ENCODE measurements at regions not wholly inside any gene's neighbourhood (a gene's known extent, or its start where the extent isn't known, plus 50 kb on each side); places are given as distances from the start of the nearest gene placed in this dataset.

DNA sequence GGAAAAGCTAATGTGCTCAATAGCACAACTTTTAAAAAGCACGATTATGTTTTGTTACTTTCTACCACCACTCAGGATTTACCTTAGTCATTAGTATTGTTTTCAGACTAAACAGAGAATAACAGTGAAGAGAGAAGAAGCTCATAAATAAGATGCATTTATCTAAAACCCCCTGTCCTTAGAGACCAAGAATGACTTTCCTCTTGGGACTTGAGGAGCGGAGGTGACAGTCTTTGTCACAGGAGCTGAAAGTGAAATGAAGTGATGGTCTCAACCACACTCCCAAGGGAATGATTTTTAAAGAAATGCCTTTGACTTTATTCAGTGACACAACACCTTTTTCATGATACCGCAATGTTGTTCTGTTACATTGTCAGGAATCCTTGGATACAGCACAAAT is 190.6 kb upstream of the NBEA start:
- no peaks in the 10 kb centered on the region for H3K4me1 ChIP-seq (ENCODE audit: control insufficient read depth, insufficient read depth, low read length)
- no peak overlapping the region for H3K4me3 ChIP-seq (ENCODE audit: low read length)
- no peaks in the 10 kb centered on the region for H3K36me3 ChIP-seq (ENCODE audit: control insufficient read depth, insufficient read depth, low read length)
- H3K27me3 ChIP-seq (ENCODE audit: control insufficient read depth, insufficient read depth, low read length): no peaks in the 10 kb centered on the region
- no peak overlapping the region for H3K27ac ChIP-seq (ENCODE audit: low read depth, low read length)
- no peak overlapping the region for H3K9ac ChIP-seq (ENCODE audit: low read length)

DNA sequence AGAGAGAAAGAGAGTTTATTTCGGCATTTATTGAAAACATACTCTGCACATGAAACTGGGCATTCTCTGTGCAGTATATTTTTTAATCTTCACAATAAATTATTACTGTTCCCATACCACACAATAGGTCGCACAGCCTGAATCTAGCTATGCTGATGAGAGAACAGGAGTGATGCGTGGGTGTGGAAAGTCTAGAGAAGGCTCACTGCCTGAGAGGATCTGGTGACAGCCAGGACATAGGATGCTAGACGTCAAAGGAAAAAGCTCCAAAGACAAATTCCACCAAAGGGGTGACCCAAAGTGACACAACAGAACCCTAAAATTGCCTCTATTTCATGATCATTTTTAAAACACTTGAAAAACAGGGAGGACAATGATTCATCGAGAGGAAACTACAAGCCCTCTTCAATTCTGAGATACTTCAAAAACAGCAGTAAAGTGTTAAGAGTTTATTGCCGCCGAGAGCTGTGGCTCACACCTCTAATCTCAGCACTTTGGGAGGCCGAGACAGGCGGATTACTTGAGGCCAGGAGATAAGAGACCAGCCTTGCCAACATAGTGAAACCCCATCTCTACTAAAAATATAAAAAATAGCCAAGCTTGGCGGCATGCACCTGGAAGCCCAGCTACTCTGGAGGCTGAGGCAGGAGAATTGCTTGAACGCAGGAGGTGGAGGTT is 189.6 kb upstream of the NBEA start:
- no peaks in the 10 kb centered on the region for H3K36me3 ChIP-seq (ENCODE audit: control insufficient read depth, insufficient read depth, low read length)
- no peak overlapping the region for H3K9ac ChIP-seq (ENCODE audit: low read length)
- no peaks in the 10 kb centered on the region for H3K4me1 ChIP-seq (ENCODE audit: control insufficient read depth, insufficient read depth, low read length)
- H3K4me3 ChIP-seq (ENCODE audit: low read length): no peak overlapping the region
- no peak overlapping the region for H3K27ac ChIP-seq (ENCODE audit: low read depth, low read length)
- no peaks in the 10 kb centered on the region for H3K27me3 ChIP-seq (ENCODE audit: control insufficient read depth, insufficient read depth, low read length)

GRCh38 chr13:34756136-34756535 is 185.9 kb upstream of the NBEA start:
- Histone ChIP-seq H3K27ac (ENCODE audit: low read depth, low read length) (no peak overlapping the region), H3K4me3 (ENCODE audit: low read length) (no peak overlapping the region), H3K9ac (ENCODE audit: low read length) (no peak overlapping the region), H3K36me3 (ENCODE audit: control insufficient read depth, insufficient read depth, low read length) (no peaks in the 10 kb centered on the region), H3K4me1 (ENCODE audit: control insufficient read depth, insufficient read depth, low read length) (no peaks in the 10 kb centered on the region), H3K27me3 (ENCODE audit: control insufficient read depth, insufficient read depth, low read length) (no peaks in the 10 kb centered on the region)

DNA sequence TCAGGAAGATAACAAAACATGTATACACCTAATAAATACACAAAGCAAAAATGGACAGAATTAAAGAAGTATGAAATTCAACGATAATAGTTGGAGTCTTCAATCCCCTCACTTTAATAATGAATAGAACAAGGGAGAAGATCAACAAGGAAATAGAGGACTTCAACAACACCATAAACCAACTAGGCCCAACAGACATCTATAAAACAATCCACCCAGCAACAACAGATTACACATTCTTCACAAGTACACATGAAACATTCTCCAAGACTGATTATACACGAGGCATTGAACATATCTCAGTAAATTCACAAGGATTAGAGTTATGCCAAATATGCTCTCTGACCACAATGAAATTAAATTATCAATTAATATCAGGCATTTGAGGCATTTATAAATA is 185.5 kb upstream of the NBEA start:
- no peaks in the 10 kb centered on the region for H3K27me3 ChIP-seq (ENCODE audit: control insufficient read depth, insufficient read depth, low read length)
- H3K27ac ChIP-seq (ENCODE audit: low read depth, low read length): no peak overlapping the region
- H3K9ac ChIP-seq (ENCODE audit: low read length): no peak overlapping the region
- no peak overlapping the region for H3K4me3 ChIP-seq (ENCODE audit: low read length)
- H3K4me1 ChIP-seq (ENCODE audit: control insufficient read depth, insufficient read depth, low read length): peaks cover 2% of the 10 kb centered on the region
- no peaks in the 10 kb centered on the region for H3K36me3 ChIP-seq (ENCODE audit: control insufficient read depth, insufficient read depth, low read length)

GRCh38 chr13:34757441-34757840 is 184.6 kb upstream of the NBEA start:
- Histone ChIP-seq H3K4me3 (ENCODE audit: low read length) (no peak overlapping the region), H3K9ac (ENCODE audit: low read length) (no peak overlapping the region), H3K4me1 (ENCODE audit: control insufficient read depth, insufficient read depth, low read length) (peaks cover 6% of the 10 kb centered on the region), H3K36me3 (ENCODE audit: control insufficient read depth, insufficient read depth, low read length) (no peaks in the 10 kb centered on the region), H3K27me3 (ENCODE audit: control insufficient read depth, insufficient read depth, low read length) (no peaks in the 10 kb centered on the region), H3K27ac (ENCODE audit: low read depth, low read length) (no peak overlapping the region)

GRCh38 chr13:34758628-34759027 is 183.4 kb upstream of the NBEA start:
- H3K4me3 ChIP-seq (ENCODE audit: low read length): no peak overlapping the region
- H3K4me1 ChIP-seq (ENCODE audit: control insufficient read depth, insufficient read depth, low read length): peaks cover 10% of the 10 kb centered on the region
- no peaks in the 10 kb centered on the region for H3K27me3 ChIP-seq (ENCODE audit: control insufficient read depth, insufficient read depth, low read length)
- no peak overlapping the region for H3K9ac ChIP-seq (ENCODE audit: low read length)
- no peaks in the 10 kb centered on the region for H3K36me3 ChIP-seq (ENCODE audit: control insufficient read depth, insufficient read depth, low read length)
- H3K27ac ChIP-seq (ENCODE audit: low read depth, low read length): no peak overlapping the region

- H3K4me3 ChIP-seq (ENCODE audit: low read length): no peak overlapping the region
- H3K36me3 ChIP-seq (ENCODE audit: control insufficient read depth, insufficient read depth, low read length): no peaks in the 10 kb centered on the region
- peaks cover 10% of the 10 kb centered on the region for H3K4me1 ChIP-seq (ENCODE audit: control insufficient read depth, insufficient read depth, low read length)
- peak overlapping the region; percentile 62 for H3K27ac ChIP-seq (ENCODE audit: low read depth, low read length)
- H3K27me3 ChIP-seq (ENCODE audit: control insufficient read depth, insufficient read depth, low read length): no peaks in the 10 kb centered on the region
- H3K9ac ChIP-seq (ENCODE audit: low read length): no peak overlapping the region
Observed at GRCh38 chr13:34762312-34762711, 179.8 kb upstream of the NBEA start.

- Histone ChIP-seq H3K27me3 (ENCODE audit: control insufficient read depth, insufficient read depth, low read length) (no peaks in the 10 kb centered on the region), H3K4me1 (ENCODE audit: control insufficient read depth, insufficient read depth, low read length) (peaks cover 10% of the 10 kb centered on the region), H3K27ac (ENCODE audit: low read depth, low read length) (no peak overlapping the region), H3K9ac (ENCODE audit: low read length) (no peak overlapping the region), H3K4me3 (ENCODE audit: low read length) (no peak overlapping the region), H3K36me3 (ENCODE audit: control insufficient read depth, insufficient read depth, low read length) (no peaks in the 10 kb centered on the region)
Observed at GRCh38 chr13:34764246-34764645, 177.8 kb upstream of the NBEA start.

- H3K27ac ChIP-seq (ENCODE audit: low read depth, low read length): no peak overlapping the region
- H3K4me1 ChIP-seq (ENCODE audit: control insufficient read depth, insufficient read depth, low read length): peaks cover 10% of the 10 kb centered on the region
- no peak overlapping the region for H3K9ac ChIP-seq (ENCODE audit: low read length)
- no peaks in the 10 kb centered on the region for H3K36me3 ChIP-seq (ENCODE audit: control insufficient read depth, insufficient read depth, low read length)
- H3K27me3 ChIP-seq (ENCODE audit: control insufficient read depth, insufficient read depth, low read length): no peaks in the 10 kb centered on the region
- no peak overlapping the region for H3K4me3 ChIP-seq (ENCODE audit: low read length)
Observed at GRCh38 chr13:34765446-34766180, 176.5 kb upstream of the NBEA start.

DNA sequence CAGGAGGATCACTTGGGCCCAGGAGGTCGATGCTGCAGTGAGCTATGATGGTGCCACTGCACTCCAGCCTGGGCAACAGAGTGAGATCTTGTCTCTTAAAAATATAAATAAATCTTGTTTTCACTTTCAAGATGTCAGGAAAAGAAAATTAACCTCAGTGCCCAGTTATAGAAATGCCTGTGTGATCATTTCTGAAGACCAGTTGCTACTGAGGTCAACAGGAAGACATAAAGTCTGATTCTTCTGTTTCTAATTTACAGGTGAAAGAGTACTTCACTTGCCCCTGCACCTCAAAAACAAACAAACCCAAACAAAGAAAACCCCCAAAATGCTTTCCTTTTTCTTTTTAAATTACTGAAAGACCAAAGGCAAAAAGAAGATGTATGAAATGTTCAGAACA is 174.3 kb upstream of the NBEA start:
- Histone ChIP-seq H3K9ac (ENCODE audit: low read length) (no peak overlapping the region), H3K27me3 (ENCODE audit: control insufficient read depth, insufficient read depth, low read length) (no peaks in the 10 kb centered on the region), H3K4me3 (ENCODE audit: low read length) (no peak overlapping the region), H3K27ac (ENCODE audit: low read depth, low read length) (no peak overlapping the region), H3K36me3 (ENCODE audit: control insufficient read depth, insufficient read depth, low read length) (no peaks in the 10 kb centered on the region), H3K4me1 (ENCODE audit: control insufficient read depth, insufficient read depth, low read length) (peaks cover under 1% of the 10 kb centered on the region)

- Histone ChIP-seq H3K4me1 (ENCODE audit: control insufficient read depth, insufficient read depth, low read length) (no peaks in the 10 kb centered on the region), H3K27me3 (ENCODE audit: control insufficient read depth, insufficient read depth, low read length) (no peaks in the 10 kb centered on the region), H3K4me3 (ENCODE audit: low read length) (no peak overlapping the region), H3K9ac (ENCODE audit: low read length) (no peak overlapping the region), H3K36me3 (ENCODE audit: control insufficient read depth, insufficient read depth, low read length) (no peaks in the 10 kb centered on the region), H3K27ac (ENCODE audit: low read depth, low read length) (no peak overlapping the region)
Observed at GRCh38 chr13:34772206-34772605, 169.9 kb upstream of the NBEA start.

GRCh38 chr13:34772881-34773280 is 169.2 kb upstream of the NBEA start:
- H3K9ac ChIP-seq (ENCODE audit: low read length): no peak overlapping the region
- H3K27me3 ChIP-seq (ENCODE audit: control insufficient read depth, insufficient read depth, low read length): no peaks in the 10 kb centered on the region
- H3K27ac ChIP-seq (ENCODE audit: low read depth, low read length): no peak overlapping the region
- no peaks in the 10 kb centered on the region for H3K36me3 ChIP-seq (ENCODE audit: control insufficient read depth, insufficient read depth, low read length)
- no peak overlapping the region for H3K4me3 ChIP-seq (ENCODE audit: low read length)
- no peaks in the 10 kb centered on the region for H3K4me1 ChIP-seq (ENCODE audit: control insufficient read depth, insufficient read depth, low read length)

GRCh38 chr13:34776390-34776981 is 165.6 kb upstream of the NBEA start:
- Histone ChIP-seq H3K36me3 (ENCODE audit: control insufficient read depth, insufficient read depth, low read length) (no peaks in the 10 kb centered on the region), H3K4me1 (ENCODE audit: control insufficient read depth, insufficient read depth, low read length) (no peaks in the 10 kb centered on the region), H3K27ac (ENCODE audit: low read depth, low read length) (no peak overlapping the region), H3K9ac (ENCODE audit: low read length) (no peak overlapping the region), H3K27me3 (ENCODE audit: control insufficient read depth, insufficient read depth, low read length) (no peaks in the 10 kb centered on the region), H3K4me3 (ENCODE audit: low read length) (no peak overlapping the region)
